Osteocyte (in vitro differentiated cells): ENCODE measurements at regions not wholly inside any gene's neighbourhood (a gene's known extent, or its start where the extent isn't known, plus 50 kb on each side); places are given as distances from the start of the nearest gene placed in this dataset.

Source experiments
- DNase-seq: peaks from one replicate; pipeline ENCODE4 v3.0.0; 2021; ENCODE audit warnings: mixed read lengths; ENCODE audit not compliant: unreplicated experiment; ENCODE audit errors: extremely low spot score
- H3K27ac Mint-ChIP-seq: one replicate; pipeline ENCODE4 v1.8.0; 2021; ENCODE audit warnings: mild to moderate bottlenecking, mixed read lengths; ENCODE audit not compliant: unreplicated experiment
- H3K27me3 Mint-ChIP-seq: one replicate; pipeline ENCODE4 v1.8.0; 2021; ENCODE audit warnings: mixed read lengths; ENCODE audit not compliant: unreplicated experiment
- H3K36me3 Mint-ChIP-seq: one replicate; pipeline ENCODE4 v1.8.0; 2021; ENCODE audit warnings: mixed read lengths; ENCODE audit not compliant: unreplicated experiment
- H3K4me1 Mint-ChIP-seq: one replicate; pipeline ENCODE4 v1.8.0; 2021; ENCODE audit warnings: mixed read lengths; ENCODE audit not compliant: unreplicated experiment
- H3K4me3 Mint-ChIP-seq: one replicate; pipeline ENCODE4 v1.8.0; 2021; ENCODE audit warnings: mild to moderate bottlenecking, moderate library complexity, mixed read lengths; ENCODE audit not compliant: unreplicated experiment
- H3K9me3 Mint-ChIP-seq: one replicate; pipeline ENCODE4 v1.8.0; 2021; ENCODE audit warnings: mixed read lengths; ENCODE audit not compliant: unreplicated experiment
- TF ChIP-seq, protein P1 (sequence below): fragments of 200-600 bp; sonication (generic); IDR thresholded peaks from 2 replicates; pipeline ENCODE4 v1.5.0; 2021; ENCODE audit warnings: antibody characterized with exemption, mild to moderate bottlenecking, moderate library complexity

DNA sequence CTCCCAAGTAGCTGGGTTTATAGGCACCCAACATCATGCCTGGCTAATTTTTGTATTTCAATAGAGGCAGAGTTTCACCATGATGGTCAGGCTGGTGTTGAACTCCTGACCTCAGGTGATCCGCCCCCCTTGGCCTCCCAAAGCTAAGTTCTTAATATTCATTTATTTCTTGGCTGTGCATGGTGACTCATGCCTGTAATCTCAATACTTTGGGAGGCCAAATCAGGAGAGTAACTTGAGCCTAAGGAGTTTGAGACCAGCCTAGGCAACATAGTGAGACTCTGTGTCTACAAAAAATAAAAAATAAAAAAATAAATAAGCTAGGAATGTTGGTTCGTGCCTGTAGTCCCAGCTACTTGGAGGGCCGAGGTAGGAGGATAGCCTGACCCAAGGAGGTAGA is 587.1 kb upstream of the FTMT start:
- H3K27me3 Mint-ChIP-seq: peaks cover 7% of the 10 kb centered on the region
- no peak overlapping the region for H3K4me3 Mint-ChIP-seq
- no peaks in the 10 kb centered on the region for H3K9me3 Mint-ChIP-seq
- TF ChIP-seq, protein P1, sequence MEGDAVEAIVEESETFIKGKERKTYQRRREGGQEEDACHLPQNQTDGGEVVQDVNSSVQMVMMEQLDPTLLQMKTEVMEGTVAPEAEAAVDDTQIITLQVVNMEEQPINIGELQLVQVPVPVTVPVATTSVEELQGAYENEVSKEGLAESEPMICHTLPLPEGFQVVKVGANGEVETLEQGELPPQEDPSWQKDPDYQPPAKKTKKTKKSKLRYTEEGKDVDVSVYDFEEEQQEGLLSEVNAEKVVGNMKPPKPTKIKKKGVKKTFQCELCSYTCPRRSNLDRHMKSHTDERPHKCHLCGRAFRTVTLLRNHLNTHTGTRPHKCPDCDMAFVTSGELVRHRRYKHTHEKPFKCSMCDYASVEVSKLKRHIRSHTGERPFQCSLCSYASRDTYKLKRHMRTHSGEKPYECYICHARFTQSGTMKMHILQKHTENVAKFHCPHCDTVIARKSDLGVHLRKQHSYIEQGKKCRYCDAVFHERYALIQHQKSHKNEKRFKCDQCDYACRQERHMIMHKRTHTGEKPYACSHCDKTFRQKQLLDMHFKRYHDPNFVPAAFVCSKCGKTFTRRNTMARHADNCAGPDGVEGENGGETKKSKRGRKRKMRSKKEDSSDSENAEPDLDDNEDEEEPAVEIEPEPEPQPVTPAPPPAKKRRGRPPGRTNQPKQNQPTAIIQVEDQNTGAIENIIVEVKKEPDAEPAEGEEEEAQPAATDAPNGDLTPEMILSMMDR: no peak
- no peaks in the 10 kb centered on the region for H3K4me1 Mint-ChIP-seq
- no peaks in the 10 kb centered on the region for H3K36me3 Mint-ChIP-seq
- no peak overlapping the region for H3K27ac Mint-ChIP-seq
- DNase-seq: no peak

DNA sequence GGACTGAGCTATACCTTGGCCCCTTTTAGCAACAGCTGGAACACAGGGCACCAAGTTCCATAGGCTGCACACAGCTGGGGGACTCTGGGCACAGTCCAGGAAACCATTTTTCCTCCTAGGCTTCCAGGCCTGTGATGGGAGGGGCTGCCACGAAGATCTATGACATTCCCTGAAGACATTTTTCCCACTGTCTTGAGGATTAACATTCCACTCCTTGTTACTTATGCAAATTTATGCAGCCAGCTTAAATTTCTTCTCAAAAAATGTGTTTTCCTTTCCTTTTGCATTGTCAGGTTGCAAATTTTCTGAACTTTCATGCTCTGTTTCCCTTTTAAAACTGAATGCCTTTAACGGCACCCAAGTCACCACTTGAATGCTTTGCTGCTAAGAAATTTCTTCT is 580.1 kb upstream of the FTMT start:
- TF ChIP-seq, protein P1: no peak
- H3K27me3 Mint-ChIP-seq: no peaks in the 10 kb centered on the region
- H3K27ac Mint-ChIP-seq: no peak overlapping the region
- no peak overlapping the region for H3K4me3 Mint-ChIP-seq
- no peaks in the 10 kb centered on the region for H3K9me3 Mint-ChIP-seq
- H3K4me1 Mint-ChIP-seq: peaks cover 6% of the 10 kb centered on the region
- no peaks in the 10 kb centered on the region for H3K36me3 Mint-ChIP-seq
- no peak for DNase-seq

DNA sequence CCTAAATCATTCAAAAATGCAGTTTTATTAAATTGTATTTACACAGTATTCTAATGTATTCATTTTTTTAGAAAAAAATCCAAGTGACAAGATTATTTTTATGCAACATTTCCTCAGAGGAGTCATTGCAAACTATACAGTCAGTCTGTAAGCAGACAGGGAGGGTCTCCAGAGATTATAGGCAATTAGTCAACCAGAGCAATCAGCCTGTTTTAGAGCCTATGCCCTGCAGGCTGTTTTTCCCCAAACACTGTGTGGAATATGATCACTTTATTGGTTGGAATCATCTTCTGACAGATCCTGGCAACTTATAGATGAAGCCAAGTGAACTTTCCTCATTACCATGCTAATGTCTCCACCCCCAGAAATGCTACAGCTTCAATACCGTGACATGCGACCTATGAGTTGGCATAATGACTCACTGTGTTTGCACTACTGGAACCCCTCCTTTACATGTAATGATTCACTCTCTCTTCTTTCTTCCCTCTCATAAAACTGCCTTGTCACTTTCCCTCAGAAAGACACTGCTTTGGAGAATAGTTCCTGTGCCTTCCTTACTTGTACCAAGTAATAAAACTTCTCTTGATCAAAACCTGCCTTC is 577.7 kb upstream of the FTMT start:
- H3K27ac Mint-ChIP-seq: peak overlapping the region; percentile 81
- no peaks in the 10 kb centered on the region for H3K36me3 Mint-ChIP-seq
- H3K9me3 Mint-ChIP-seq: no peaks in the 10 kb centered on the region
- H3K4me3 Mint-ChIP-seq: no peak overlapping the region
- H3K27me3 Mint-ChIP-seq: no peaks in the 10 kb centered on the region
- TF ChIP-seq, protein P1: no peak
- no peak for DNase-seq
- peaks cover 6% of the 10 kb centered on the region for H3K4me1 Mint-ChIP-seq

DNA sequence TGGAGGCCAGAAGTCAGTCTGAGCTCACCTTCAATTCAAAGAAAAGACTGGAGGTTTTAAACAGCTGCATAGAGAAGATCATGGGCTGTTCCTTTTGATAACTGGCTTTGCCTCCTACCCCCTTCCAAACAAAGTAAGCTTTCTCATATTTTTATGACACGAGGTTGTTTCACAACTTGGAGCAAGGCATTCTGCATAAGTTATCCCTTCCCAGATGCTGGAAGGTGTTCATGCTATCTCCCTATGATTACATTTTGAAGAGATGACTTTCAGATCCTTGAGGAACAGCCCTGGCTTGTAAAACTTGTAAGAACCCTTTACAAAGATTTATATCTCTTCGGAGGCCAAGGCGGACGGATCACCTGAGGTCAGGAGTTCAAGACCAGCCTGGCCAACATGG is 571.9 kb upstream of the FTMT start:
- no peaks in the 10 kb centered on the region for H3K27me3 Mint-ChIP-seq
- H3K36me3 Mint-ChIP-seq: no peaks in the 10 kb centered on the region
- TF ChIP-seq, protein P1: no peak
- H3K4me1 Mint-ChIP-seq: no peaks in the 10 kb centered on the region
- no peak for DNase-seq
- H3K4me3 Mint-ChIP-seq: no peak overlapping the region
- no peak overlapping the region for H3K27ac Mint-ChIP-seq
- no peaks in the 10 kb centered on the region for H3K9me3 Mint-ChIP-seq

DNA sequence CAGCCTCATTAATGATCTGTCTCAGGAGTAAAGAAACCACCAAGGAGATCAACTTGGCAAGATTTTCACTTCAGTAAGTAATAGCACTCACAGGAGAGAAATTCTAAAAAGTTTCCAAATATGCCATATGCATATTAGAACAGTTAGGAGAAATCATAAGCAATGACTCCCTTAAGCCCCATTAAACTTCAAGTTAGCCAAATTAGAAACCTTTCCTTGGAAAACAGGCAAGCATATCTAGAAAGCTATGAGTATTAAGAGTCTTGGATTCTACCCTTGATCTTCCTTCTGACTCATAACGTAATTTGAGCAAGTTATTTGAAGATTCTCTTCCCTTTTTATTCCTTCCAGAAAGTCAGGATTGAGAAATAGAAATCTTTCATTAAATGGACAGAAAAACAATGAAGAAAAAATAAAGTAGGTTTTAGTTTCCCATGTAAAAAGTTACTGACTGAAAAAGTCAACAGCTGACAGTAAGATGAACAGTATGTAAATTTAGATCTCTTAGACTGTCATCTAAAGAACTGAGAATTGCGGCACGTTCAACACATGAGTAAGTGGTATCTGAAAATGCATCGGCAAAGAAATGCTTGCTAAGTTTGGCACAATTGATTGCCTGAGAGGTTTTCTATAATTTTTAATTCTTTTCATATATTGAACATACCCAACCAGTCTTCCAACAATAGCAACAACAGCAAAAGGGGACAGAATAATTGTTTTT is 565.7 kb upstream of the FTMT start:
- Mint-ChIP-seq H3K36me3 (no peaks in the 10 kb centered on the region), H3K9me3 (no peaks in the 10 kb centered on the region)
- DNase-seq: no peak

More for the DNA sequence above, 565.7 kb upstream of the FTMT start:
- Mint-ChIP-seq H3K27me3 (peaks cover 4% of the 10 kb centered on the region), H3K4me3 (no peak overlapping the region), H3K27ac (no peak overlapping the region), H3K4me1 (peaks cover 7% of the 10 kb centered on the region)
- TF ChIP-seq, protein P1: no peak
